ENCODE measurements at regions not wholly inside any gene's neighbourhood (a gene's known extent, or its start where the extent isn't known, plus 50 kb on each side); places are given as distances from the start of the nearest gene placed in this dataset.
"Not testable (repeated sequence)": the region's sequence is repeated elsewhere in the genome, so short reads cannot be mapped to it uniquely, and the experiment has no call there.

- no peak overlapping the region for H3K4me3 ChIP-seq (replicated peaks; ENCODE audit: low read depth, low read length)
- TF ChIP-seq CTCF (IDR thresholded peaks at IDR 0.05; ENCODE audit: low read length, missing control alignments) = no peak
- no peak for DNase-seq (ENCODE audit: low read depth)
These were observed 398.6 kb upstream of the ANO5 start for GRCh38 chr11:21794306-21794705.

DNA sequence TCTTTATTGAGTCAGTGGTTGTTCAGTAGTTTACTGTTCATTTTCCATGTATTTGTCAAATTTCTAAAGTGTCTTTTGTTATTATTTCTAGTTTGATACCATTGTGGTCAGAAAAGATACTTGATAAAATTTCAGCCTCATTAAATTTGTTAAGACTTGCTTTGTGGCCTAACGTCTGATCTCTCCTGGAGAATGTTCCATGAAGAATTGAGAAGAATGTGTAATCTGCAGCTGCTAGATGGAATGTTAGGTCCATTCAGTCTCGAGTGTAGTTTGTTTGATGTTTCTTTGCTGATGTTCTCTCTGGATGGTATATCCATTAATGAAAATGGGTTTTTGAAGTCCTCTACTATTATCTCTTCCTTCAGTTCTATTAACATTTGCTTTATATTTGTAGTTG lies 394.7 kb upstream of the ANO5 start:
- no peak for DNase-seq (ENCODE audit: low read depth)
- no peak overlapping the region for H3K4me3 ChIP-seq (replicated peaks; ENCODE audit: low read depth, low read length)
- TF ChIP-seq CTCF (IDR thresholded peaks at IDR 0.05; ENCODE audit: low read length, missing control alignments) = no peak

- not testable (repeated sequence) for H3K4me3 ChIP-seq (replicated peaks; ENCODE audit: low read depth, low read length); DNase-seq (ENCODE audit: low read depth)
These were observed 388.4 kb upstream of the ANO5 start for GRCh38 chr11:21804523-21804922.

DNA sequence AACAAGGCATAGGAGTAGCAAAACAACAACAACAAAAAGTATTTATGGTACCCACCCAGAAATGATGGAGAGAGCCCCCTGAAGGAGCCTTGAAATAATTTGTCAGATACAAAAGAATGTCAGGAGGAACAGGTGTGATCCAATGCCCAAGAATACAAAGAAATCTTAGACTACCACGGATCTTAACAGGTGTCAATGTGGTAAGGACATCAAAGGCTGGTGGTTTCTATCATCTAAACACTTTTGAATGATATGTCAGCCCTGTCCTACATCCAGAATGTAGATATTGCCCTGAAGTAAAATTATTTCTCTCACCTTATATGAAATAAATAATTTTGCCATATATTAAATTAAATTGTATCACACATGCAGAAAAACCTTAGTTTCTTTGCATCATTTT lies 386.4 kb upstream of the ANO5 start:
- no peak for TF ChIP-seq CTCF (IDR thresholded peaks at IDR 0.05; ENCODE audit: low read length, missing control alignments)
- H3K4me3 ChIP-seq (replicated peaks; ENCODE audit: low read depth, low read length) = no peak overlapping the region
- no peak for DNase-seq (ENCODE audit: low read depth)

DNA sequence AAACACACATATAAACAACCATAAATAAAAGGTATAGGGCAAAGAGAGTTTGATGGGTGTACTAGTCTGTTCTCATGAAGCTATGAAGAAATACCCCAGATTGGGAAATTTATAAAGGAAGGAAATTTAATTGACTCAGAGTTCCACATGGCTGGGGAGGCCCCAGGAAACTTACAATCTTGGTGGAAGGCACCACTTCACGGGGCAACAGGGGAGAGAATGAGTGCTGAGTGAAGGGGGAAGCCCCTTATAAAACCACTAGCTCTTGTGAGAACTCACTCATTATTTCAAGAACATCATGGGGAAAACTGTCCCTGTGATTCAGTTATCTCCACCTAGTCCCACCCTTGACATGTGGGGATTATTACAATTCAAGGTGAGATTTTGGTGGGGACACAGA lies 385.9 kb upstream of the ANO5 start:
- DNase-seq (ENCODE audit: low read depth) = no peak
- no peak overlapping the region for H3K4me3 ChIP-seq (replicated peaks; ENCODE audit: low read depth, low read length)
- no peak for TF ChIP-seq CTCF (IDR thresholded peaks at IDR 0.05; ENCODE audit: low read length, missing control alignments)

DNA sequence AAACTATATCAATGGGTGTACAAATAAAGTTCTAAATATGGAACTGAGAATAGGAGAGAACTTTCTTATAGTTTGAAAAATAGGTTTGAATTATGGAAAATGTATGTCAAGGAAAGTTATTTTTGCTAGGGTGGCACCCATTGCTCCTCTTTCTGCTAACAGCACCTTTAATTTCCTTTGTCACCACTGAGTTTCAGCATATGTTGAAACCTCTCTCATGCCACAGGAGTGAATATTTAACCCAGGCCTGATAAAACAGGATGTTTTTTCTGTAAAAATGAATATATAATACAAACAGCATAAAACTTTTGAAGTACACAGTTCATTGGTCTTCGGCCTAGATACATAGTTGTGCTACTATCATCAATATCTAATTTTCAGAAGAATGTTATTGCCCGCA lies 385.5 kb upstream of the ANO5 start:
- no peak for TF ChIP-seq CTCF (IDR thresholded peaks at IDR 0.05; ENCODE audit: low read length, missing control alignments)
- DNase-seq (ENCODE audit: low read depth) = no peak
- no peak overlapping the region for H3K4me3 ChIP-seq (replicated peaks; ENCODE audit: low read depth, low read length)

DNA sequence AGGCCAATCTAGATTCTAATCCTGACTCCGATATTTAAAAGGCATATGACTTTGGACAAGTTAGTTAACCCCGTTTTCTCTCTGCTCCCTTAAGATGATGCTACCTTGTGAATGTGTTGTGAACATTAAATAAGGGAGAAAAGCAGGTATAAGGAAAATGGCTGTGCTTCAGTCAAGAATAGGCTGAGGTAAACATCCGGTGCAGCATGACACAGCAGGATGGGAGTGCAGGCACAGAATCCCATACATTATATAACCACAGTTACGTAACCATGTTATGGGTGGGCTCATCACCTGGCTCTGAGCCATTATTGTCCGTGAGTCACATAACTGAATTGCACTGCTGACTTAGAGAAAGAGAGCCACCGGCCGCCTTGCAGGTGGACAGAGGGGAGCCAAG lies 382.2 kb upstream of the ANO5 start:
- DNase-seq (ENCODE audit: low read depth) = peak; percentile 13
- no peak for TF ChIP-seq CTCF (IDR thresholded peaks at IDR 0.05; ENCODE audit: low read length, missing control alignments)
- no peak overlapping the region for H3K4me3 ChIP-seq (replicated peaks; ENCODE audit: low read depth, low read length)

DNA sequence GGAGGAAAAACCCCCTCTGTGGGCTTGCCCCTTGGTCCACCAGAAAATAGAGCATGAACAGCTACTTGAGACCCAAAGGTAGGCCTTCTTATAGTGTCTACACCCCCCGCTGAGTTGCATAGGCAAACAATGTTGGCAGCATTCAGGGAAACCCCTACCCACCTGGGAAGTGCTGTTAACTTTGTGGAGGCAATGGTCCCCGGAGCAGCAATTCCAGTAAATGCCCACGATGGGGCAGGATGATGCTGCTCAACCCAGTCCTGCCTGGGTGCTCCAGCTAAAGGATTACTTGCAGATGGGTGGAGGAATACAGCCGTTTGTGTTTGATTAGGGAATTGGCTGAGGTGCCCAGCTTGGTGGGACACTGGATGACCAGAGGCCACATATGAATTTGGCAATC lies 381.3 kb upstream of the ANO5 start:
- no peak for TF ChIP-seq CTCF (IDR thresholded peaks at IDR 0.05; ENCODE audit: low read length, missing control alignments)
- H3K4me3 ChIP-seq (replicated peaks; ENCODE audit: low read depth, low read length) = no peak overlapping the region
- DNase-seq (ENCODE audit: low read depth) = peak; percentile 5
